A673 (cell line): ENCODE measurements at regions not wholly inside any gene's neighbourhood (a gene's known extent, or its start where the extent isn't known, plus 50 kb on each side); places are given as distances from the start of the nearest gene placed in this dataset.

Experiments used
- CTCF ChIP-seq: fragments of 300-800, 200-600 bp; sonication (generic); conservative IDR thresholded peaks from 2 replicates; pipeline ENCODE4 v1.5.1; 2017; ENCODE audit warnings: low read depth, mild to moderate bottlenecking, antibody characterized with exemption, low read length, moderate library complexity, mixed read lengths
- EZH2 ChIP-seq: fragments of 200-600 bp; sonication (generic); IDR thresholded peaks from 2 replicates; pipeline ENCODE4 v1.6.1; 2017; ENCODE audit warnings: borderline replicate concordance, low read depth, mild to moderate bottlenecking, mixed read lengths, antibody characterized with exemption, low read length; ENCODE audit not compliant: poor library complexity, severe bottlenecking

GRCh38 chr6:127026247-127026646, 92.2 kb upstream of the RSPO3 start:
- TF ChIP-seq CTCF (no peak), EZH2 (no peak)
